SK-N-SH treated with all-trans-retinoic acid at 6 μM for 48 hours (cell line): ENCODE measurements at regions not wholly inside any gene's neighbourhood (a gene's known extent, or its start where the extent isn't known, plus 50 kb on each side); places are given as distances from the start of the nearest gene placed in this dataset.

Experiments
- ATAC-seq: fragments of 200-7000 bp; cut with Tn5 transposase; 3 replicates; pipeline ENCODE4 v1.9.1; 2020; ENCODE audit warnings: mild to moderate bottlenecking, moderate library complexity
- ARNTL ChIP-seq: fragments of 450-650 bp; formaldehyde crosslinking; IDR thresholded peaks from 2 replicates; pipeline ENCODE4 v1.5.0; 2020; ENCODE audit warnings: low read depth, mild to moderate bottlenecking, moderate library complexity, borderline replicate concordance
- BACH2 ChIP-seq: fragments of 250-450 bp; sonication (Bioruptor Pico); IDR thresholded peaks from 2 replicates; pipeline ENCODE4 v1.9.0; 2021; ENCODE audit warnings: mild to moderate bottlenecking, borderline replicate concordance
- CREB5 ChIP-seq: fragments of 250-450 bp; sonication (Bioruptor Pico); IDR thresholded peaks from 2 replicates; pipeline ENCODE4 v1.5.1; 2020; ENCODE audit warnings: low read depth, mild to moderate bottlenecking, moderate library complexity
- GLIS3 ChIP-seq: fragments of 250-450 bp; sonication (Bioruptor Pico); IDR thresholded peaks from 2 replicates; pipeline ENCODE4 v1.5.0; 2020; ENCODE audit warnings: mild to moderate bottlenecking, moderate library complexity
- OSR1 ChIP-seq: fragments of 250-450 bp; sonication (Bioruptor Pico); IDR thresholded peaks from 2 replicates; pipeline ENCODE4 v1.8.0; 2022; ENCODE audit warnings: moderate library complexity, mild to moderate bottlenecking, inconsistent platforms
- POU6F1 ChIP-seq: fragments of 250-450 bp; sonication (Bioruptor Pico); IDR thresholded peaks from 2 replicates; pipeline ENCODE4 v1.8.0; 2021; ENCODE audit warnings: low read depth, mild to moderate bottlenecking, moderate library complexity, borderline replicate concordance
- PPARA ChIP-seq: fragments of 250-450 bp; sonication (Bioruptor Pico); IDR thresholded peaks from 2 replicates; pipeline ENCODE4 v1.5.0; 2020; ENCODE audit warnings: mild to moderate bottlenecking, borderline replicate concordance
- SNAI2 ChIP-seq: fragments of 250-450 bp; sonication (Bioruptor Pico); IDR thresholded peaks from 2 replicates; pipeline ENCODE4 v1.5.0; 2020; ENCODE audit warnings: mild to moderate bottlenecking, moderate library complexity
- TCF4 ChIP-seq: fragments of 250-450 bp; sonication (Bioruptor Pico); IDR thresholded peaks from 2 replicates; pipeline ENCODE4 v1.8.0; 2021; ENCODE audit warnings: mild to moderate bottlenecking, moderate library complexity, borderline replicate concordance
- TOX ChIP-seq: fragments of 250-450 bp; sonication (Bioruptor Pico); IDR thresholded peaks from 2 replicates; pipeline ENCODE4 v1.8.0; 2021; ENCODE audit warnings: mild to moderate bottlenecking, moderate library complexity, borderline replicate concordance
- ZC3H10 ChIP-seq: fragments of 250-450 bp; sonication (Bioruptor Pico); IDR thresholded peaks from 2 replicates; pipeline ENCODE4 v1.5.1; 2021; ENCODE audit warnings: mild to moderate bottlenecking, moderate library complexity
- ZFP3 ChIP-seq: fragments of 250-450 bp; sonication (Bioruptor Pico); IDR thresholded peaks from 2 replicates; pipeline ENCODE4 v1.5.0; 2020; ENCODE audit warnings: mild to moderate bottlenecking, moderate library complexity
- ZFP30 ChIP-seq: fragments of 450-650 bp; formaldehyde crosslinking; IDR thresholded peaks from 2 replicates; pipeline ENCODE4 v1.5.0; 2022; ENCODE audit warnings: mild to moderate bottlenecking, moderate library complexity
- ZNF70 ChIP-seq: fragments of 450-650 bp; formaldehyde crosslinking; IDR thresholded peaks from 2 replicates; pipeline ENCODE4 v1.5.0; 2020; ENCODE audit warnings: mild to moderate bottlenecking, moderate library complexity
- ZNF8 ChIP-seq: fragments of 450-650 bp; formaldehyde crosslinking; IDR thresholded peaks from 2 replicates; pipeline ENCODE4 v1.5.0; 2020; ENCODE audit warnings: mild to moderate bottlenecking, moderate library complexity
- TF ChIP-seq, protein P1 (sequence below): fragments of 250-450 bp; sonication (Bioruptor Pico); IDR thresholded peaks from 2 replicates; pipeline ENCODE4 v1.5.1; 2021; ENCODE audit warnings: mild to moderate bottlenecking, moderate library complexity
- TF ChIP-seq, protein P2 (sequence below): fragments of 250-450 bp; sonication (Bioruptor Pico); IDR thresholded peaks from 2 replicates; pipeline ENCODE4 v1.5.0; 2020; ENCODE audit warnings: mild to moderate bottlenecking, moderate library complexity
- TF ChIP-seq, protein P3 (sequence below): fragments of 250-450 bp; sonication (Bioruptor Pico); IDR thresholded peaks from 2 replicates; pipeline ENCODE4 v1.8.0; 2020; ENCODE audit warnings: mild to moderate bottlenecking, moderate library complexity, borderline replicate concordance

DNA sequence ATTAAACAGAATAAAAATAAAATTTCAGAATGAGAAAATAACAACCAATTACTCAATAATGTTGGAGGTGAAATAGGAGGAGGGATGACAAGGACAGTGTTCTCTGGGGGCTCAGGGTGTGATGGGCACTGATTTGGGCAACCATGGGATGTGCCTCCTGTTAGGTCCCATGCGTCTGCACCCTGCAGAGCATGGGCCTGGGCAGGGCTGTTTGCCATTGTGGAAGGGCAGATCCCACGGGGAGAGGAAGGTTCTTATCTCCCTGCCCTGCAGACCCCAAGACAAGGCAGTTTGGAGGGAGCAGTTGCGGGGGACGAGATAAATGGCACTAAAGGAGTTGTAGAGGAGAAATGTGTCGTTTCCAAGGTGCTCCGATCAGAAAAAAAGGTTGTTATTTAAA is 206.3 kb downstream of the THBS2 start (continued):
- TF ChIP-seq POU6F1 (CRISPR knock-in tag) (no peak), SNAI2 (CRISPR knock-in tag) (no peak), ZNF8 (CRISPR knock-in tag) (no peak), ZC3H10 (CRISPR knock-in tag) (no peak), GLIS3 (CRISPR knock-in tag) (no peak)
- TF ChIP-seq, protein P1, sequence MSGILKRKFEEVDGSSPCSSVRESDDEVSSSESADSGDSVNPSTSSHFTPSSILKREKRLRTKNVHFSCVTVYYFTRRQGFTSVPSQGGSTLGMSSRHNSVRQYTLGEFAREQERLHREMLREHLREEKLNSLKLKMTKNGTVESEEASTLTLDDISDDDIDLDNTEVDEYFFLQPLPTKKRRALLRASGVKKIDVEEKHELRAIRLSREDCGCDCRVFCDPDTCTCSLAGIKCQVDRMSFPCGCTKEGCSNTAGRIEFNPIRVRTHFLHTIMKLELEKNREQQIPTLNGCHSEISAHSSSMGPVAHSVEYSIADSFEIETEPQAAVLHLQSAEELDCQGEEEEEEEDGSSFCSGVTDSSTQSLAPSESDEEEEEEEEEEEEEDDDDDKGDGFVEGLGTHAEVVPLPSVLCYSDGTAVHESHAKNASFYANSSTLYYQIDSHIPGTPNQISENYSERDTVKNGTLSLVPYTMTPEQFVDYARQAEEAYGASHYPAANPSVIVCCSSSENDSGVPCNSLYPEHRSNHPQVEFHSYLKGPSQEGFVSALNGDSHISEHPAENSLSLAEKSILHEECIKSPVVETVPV (CRISPR knock-in tag) = no peak
- TF ChIP-seq, all 23 proteins: peak for 0

GRCh38 chr6:169046483-169047192 is 207.0 kb downstream of the THBS2 start:
- TF ChIP-seq ZNF8 (CRISPR knock-in tag) = no peak
- TF ChIP-seq OSR1 (CRISPR knock-in tag) = peak; percentile 87
- TF ChIP-seq, all 23 proteins: peak for 1
- ATAC-seq = peak; percentile 87

GRCh38 chr6:169046021-169046420 is 207.6 kb downstream of the THBS2 start:
- no peak; the same call in 2 of the 3 replicates for ATAC-seq

More at GRCh38 chr6:169046021-169046420, 207.6 kb downstream of the THBS2 start:
- TF ChIP-seq, protein P1 (CRISPR knock-in tag) = no peak
- TF ChIP-seq POU6F1 (CRISPR knock-in tag) (no peak), ARNTL (CRISPR knock-in tag) (no peak), GLIS3 (CRISPR knock-in tag) (no peak), ZFP3 (no peak), BACH2 (no peak), TOX (CRISPR knock-in tag) (no peak), PPARA (no peak), SNAI2 (CRISPR knock-in tag) (no peak), ZFP30 (CRISPR knock-in tag) (no peak), CREB5 (CRISPR knock-in tag) (no peak), ZNF70 (CRISPR knock-in tag) (no peak), OSR1 (CRISPR knock-in tag) (no peak), TCF4 (CRISPR knock-in tag) (no peak)
- TF ChIP-seq, protein P2, sequence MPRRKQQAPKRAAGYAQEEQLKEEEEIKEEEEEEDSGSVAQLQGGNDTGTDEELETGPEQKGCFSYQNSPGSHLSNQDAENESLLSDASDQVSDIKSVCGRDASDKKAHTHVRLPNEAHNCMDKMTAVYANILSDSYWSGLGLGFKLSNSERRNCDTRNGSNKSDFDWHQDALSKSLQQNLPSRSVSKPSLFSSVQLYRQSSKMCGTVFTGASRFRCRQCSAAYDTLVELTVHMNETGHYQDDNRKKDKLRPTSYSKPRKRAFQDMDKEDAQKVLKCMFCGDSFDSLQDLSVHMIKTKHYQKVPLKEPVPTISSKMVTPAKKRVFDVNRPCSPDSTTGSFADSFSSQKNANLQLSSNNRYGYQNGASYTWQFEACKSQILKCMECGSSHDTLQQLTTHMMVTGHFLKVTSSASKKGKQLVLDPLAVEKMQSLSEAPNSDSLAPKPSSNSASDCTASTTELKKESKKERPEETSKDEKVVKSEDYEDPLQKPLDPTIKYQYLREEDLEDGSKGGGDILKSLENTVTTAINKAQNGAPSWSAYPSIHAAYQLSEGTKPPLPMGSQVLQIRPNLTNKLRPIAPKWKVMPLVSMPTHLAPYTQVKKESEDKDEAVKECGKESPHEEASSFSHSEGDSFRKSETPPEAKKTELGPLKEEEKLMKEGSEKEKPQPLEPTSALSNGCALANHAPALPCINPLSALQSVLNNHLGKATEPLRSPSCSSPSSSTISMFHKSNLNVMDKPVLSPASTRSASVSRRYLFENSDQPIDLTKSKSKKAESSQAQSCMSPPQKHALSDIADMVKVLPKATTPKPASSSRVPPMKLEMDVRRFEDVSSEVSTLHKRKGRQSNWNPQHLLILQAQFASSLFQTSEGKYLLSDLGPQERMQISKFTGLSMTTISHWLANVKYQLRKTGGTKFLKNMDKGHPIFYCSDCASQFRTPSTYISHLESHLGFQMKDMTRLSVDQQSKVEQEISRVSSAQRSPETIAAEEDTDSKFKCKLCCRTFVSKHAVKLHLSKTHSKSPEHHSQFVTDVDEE (CRISPR knock-in tag) = no peak
- TF ChIP-seq, protein P3, sequence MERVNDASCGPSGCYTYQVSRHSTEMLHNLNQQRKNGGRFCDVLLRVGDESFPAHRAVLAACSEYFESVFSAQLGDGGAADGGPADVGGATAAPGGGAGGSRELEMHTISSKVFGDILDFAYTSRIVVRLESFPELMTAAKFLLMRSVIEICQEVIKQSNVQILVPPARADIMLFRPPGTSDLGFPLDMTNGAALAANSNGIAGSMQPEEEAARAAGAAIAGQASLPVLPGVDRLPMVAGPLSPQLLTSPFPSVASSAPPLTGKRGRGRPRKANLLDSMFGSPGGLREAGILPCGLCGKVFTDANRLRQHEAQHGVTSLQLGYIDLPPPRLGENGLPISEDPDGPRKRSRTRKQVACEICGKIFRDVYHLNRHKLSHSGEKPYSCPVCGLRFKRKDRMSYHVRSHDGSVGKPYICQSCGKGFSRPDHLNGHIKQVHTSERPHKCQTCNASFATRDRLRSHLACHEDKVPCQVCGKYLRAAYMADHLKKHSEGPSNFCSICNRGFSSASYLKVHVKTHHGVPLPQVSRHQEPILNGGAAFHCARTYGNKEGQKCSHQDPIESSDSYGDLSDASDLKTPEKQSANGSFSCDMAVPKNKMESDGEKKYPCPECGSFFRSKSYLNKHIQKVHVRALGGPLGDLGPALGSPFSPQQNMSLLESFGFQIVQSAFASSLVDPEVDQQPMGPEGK = no peak
- TF ChIP-seq, all 23 proteins: peak for 0
